Parathyroid adenoma (tissue), 2 donors: ENCODE measurements at regions not wholly inside any gene's neighbourhood (a gene's known extent, or its start where the extent isn't known, plus 50 kb on each side); places are given as distances from the start of the nearest gene placed in this dataset.

ENCODE experiments used
- H2AFZ ChIP-seq: fragments of 300-600 bp; sonication (generic); one replicate; pipeline ENCODE4 v1.7.0; 2017; ENCODE audit warnings: antibody characterized with exemption, mild to moderate bottlenecking
- H3K27ac ChIP-seq: fragments of 300-600 bp; sonication (generic); one replicate; pipeline ENCODE4 v1.7.0; 2017
- H3K27me3 ChIP-seq: fragments of 300-600 bp; sonication (generic); one replicate; pipeline ENCODE4 v1.7.0; 2017; ENCODE audit warnings: low read length; ENCODE audit not compliant: control insufficient read depth, insufficient read depth
- H3K36me3 ChIP-seq: fragments of 300-600 bp; sonication (generic); one replicate; pipeline ENCODE4 v1.7.0; 2017; ENCODE audit warnings: low read length; ENCODE audit not compliant: control insufficient read depth, insufficient read depth
- H3K4me1 ChIP-seq: fragments of 300-600 bp; sonication (generic); one replicate; pipeline ENCODE4 v1.7.0; 2017; ENCODE audit warnings: control low read depth
- H3K4me2 ChIP-seq: fragments of 300-600 bp; sonication (generic); one replicate; pipeline ENCODE4 v1.7.0; 2017; ENCODE audit warnings: low read length
- H3K4me3 ChIP-seq: fragments of 300-600 bp; sonication (generic); one replicate; pipeline ENCODE4 v1.7.0; 2017; ENCODE audit warnings: low read depth, low read length
- H3K79me2 ChIP-seq: fragments of 300-600 bp; sonication (generic); one replicate; pipeline ENCODE4 v1.7.0; 2017; ENCODE audit warnings: control low read depth
- H3K9ac ChIP-seq: fragments of 300-600 bp; sonication (generic); one replicate; pipeline ENCODE4 v1.7.0; 2017; ENCODE audit warnings: mild to moderate bottlenecking
- H3K9me3 ChIP-seq: fragments of 300-600 bp; sonication (generic); one replicate; pipeline ENCODE4 v1.7.0; 2017; ENCODE audit warnings: low read length; ENCODE audit not compliant: control insufficient read depth
- TF ChIP-seq, protein P1 (sequence below): fragments of 300-600 bp; sonication (generic); IDR thresholded peaks from one replicate; pipeline ENCODE4 v1.7.0; 2017; ENCODE audit warnings: antibody characterized with exemption, mild to moderate bottlenecking
- donor health status: primary hyperparathyroidism.

DNA sequence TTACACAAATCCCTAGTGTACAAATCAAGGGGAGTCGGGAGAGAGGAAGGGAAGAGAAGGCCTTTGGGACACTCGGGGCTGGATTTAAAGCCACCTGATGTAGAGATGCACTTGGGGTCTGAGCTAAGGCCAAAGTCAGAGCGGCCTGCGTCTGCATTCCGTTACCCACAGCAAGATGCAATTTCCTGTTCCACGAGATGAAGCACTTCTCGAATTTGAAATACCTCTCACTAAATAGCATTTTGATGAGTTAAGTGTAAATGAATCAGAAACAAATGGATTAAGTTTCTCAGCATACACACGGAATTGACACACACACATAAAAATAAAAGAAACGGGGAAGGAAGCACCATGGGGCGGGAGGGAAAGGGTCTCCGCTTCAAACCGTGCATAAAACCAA lies 386.0 kb downstream of the SOX9 start:
- Histone ChIP-seq H3K27me3 (no peaks in the 10 kb centered on the region), H3K36me3 (no peaks in the 10 kb centered on the region), H3K4me2 (no peak overlapping the region), H3K79me2 (no peaks in the 10 kb centered on the region), H3K27ac (no peak overlapping the region), H3K4me1 (no peaks in the 10 kb centered on the region), H3K9me3 (no peaks in the 10 kb centered on the region), H3K4me3 (no peak overlapping the region), H2AFZ (no peak overlapping the region), H3K9ac (no peak overlapping the region)
- TF ChIP-seq, protein P1, sequence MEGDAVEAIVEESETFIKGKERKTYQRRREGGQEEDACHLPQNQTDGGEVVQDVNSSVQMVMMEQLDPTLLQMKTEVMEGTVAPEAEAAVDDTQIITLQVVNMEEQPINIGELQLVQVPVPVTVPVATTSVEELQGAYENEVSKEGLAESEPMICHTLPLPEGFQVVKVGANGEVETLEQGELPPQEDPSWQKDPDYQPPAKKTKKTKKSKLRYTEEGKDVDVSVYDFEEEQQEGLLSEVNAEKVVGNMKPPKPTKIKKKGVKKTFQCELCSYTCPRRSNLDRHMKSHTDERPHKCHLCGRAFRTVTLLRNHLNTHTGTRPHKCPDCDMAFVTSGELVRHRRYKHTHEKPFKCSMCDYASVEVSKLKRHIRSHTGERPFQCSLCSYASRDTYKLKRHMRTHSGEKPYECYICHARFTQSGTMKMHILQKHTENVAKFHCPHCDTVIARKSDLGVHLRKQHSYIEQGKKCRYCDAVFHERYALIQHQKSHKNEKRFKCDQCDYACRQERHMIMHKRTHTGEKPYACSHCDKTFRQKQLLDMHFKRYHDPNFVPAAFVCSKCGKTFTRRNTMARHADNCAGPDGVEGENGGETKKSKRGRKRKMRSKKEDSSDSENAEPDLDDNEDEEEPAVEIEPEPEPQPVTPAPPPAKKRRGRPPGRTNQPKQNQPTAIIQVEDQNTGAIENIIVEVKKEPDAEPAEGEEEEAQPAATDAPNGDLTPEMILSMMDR, result no peak

DNA sequence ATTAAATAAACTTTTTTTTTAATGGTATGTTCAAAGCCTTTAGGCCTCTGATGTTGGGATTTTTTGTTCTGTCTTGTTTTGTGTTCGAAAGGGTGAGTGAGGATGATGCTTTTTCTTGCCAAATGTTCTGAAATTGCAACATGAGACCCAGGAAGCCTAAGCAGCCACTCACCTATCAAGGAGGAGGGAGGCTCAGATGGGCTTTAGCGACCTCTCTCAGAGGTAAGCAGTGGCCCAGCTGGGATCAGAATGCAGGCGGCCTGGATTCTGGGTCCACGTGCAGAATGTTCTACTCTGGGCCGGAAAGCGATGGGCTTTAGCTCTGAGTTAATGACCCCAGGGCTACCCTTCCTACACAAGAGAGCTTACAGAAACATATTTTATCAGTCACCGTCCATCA lies 386.6 kb downstream of the SOX9 start:
- Histone ChIP-seq H3K27me3 (no peaks in the 10 kb centered on the region), H3K36me3 (no peaks in the 10 kb centered on the region), H3K79me2 (no peaks in the 10 kb centered on the region), H3K4me2 (no peak overlapping the region), H3K4me1 (no peaks in the 10 kb centered on the region), H3K4me3 (no peak overlapping the region), H3K27ac (no peak overlapping the region), H3K9me3 (no peaks in the 10 kb centered on the region), H3K9ac (no peak overlapping the region), H2AFZ (no peak overlapping the region)
- TF ChIP-seq, protein P1, result no peak

DNA sequence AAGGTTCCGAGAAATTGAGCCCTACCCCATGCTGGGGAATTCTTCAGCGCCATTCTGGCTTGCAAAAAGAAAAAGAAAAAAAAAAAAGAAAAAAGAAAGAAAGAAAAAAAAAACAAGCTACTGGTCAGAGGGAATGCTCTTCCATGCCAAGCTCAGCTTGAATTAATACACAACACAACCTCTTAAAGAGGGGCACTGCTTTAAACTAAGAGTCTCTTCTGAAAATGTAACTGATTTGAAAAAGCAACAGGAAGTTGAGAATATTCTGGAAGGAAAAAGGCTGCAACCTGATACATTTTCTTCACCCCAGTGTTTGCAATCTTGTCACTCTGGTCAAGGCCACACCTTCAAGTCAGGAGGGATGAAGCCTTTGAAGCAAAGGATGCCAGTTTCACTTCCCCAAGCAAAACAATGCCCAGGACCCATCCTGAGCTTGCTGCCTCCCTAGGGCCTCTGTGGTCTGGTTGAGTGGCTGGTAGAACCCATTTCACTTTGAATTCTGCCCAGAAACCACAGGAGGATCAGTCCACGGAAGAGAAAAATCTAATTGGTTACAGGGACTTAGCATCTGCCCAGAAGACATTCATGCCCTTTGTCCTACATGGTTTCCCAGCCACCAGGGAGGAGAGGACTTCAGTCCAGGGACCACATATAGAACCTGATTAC lies 389.7 kb downstream of the SOX9 start:
- Histone ChIP-seq H3K4me1 (no peaks in the 10 kb centered on the region), H3K79me2 (no peaks in the 10 kb centered on the region), H3K9me3 (no peaks in the 10 kb centered on the region), H3K9ac (no peak overlapping the region), H3K27ac (no peak overlapping the region), H3K27me3 (no peaks in the 10 kb centered on the region), H3K36me3 (no peaks in the 10 kb centered on the region), H2AFZ (no peak overlapping the region), H3K4me2 (no peak overlapping the region), H3K4me3 (no peak overlapping the region)
- TF ChIP-seq, protein P1, result no peak

- Histone ChIP-seq H2AFZ (no peak overlapping the region), H3K9me3 (no peaks in the 10 kb centered on the region), H3K9ac (no peak overlapping the region), H3K27ac (no peak overlapping the region), H3K4me1 (no peaks in the 10 kb centered on the region), H3K4me3 (no peak overlapping the region), H3K27me3 (no peaks in the 10 kb centered on the region), H3K79me2 (no peaks in the 10 kb centered on the region), H3K36me3 (no peaks in the 10 kb centered on the region), H3K4me2 (no peak overlapping the region)
- TF ChIP-seq, protein P1, result no peak
These were observed 390.4 kb downstream of the SOX9 start for GRCh38 chr17:72511242-72511641.

DNA sequence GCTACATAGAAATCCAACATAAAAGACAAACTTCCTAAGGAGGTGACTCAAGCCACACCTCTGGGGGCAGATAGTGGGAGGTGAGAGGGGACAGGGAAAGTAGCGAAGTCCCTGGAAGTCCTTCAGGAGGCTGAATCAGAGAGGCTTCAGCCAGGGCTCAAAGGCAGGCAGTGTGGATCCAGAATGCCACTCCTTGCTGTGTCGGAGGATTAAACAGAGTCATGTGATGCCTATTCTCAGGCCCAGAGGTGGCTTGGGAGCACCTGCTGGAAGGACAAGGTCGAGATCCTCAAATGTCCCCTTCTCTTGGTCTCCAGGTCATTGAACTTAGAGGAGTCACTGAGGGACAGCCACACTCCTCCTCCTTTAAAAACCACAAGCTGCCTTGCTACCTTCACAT lies 391.1 kb downstream of the SOX9 start:
- no peak overlapping the region for H3K27ac ChIP-seq

More for the DNA sequence above, 391.1 kb downstream of the SOX9 start:
- H2AFZ ChIP-seq, result no peak overlapping the region
- no peaks in the 10 kb centered on the region for H3K27me3 ChIP-seq
- H3K36me3 ChIP-seq, result no peaks in the 10 kb centered on the region
- no peaks in the 10 kb centered on the region for H3K4me1 ChIP-seq
- TF ChIP-seq, protein P1, result no peak
- no peak overlapping the region for H3K4me3 ChIP-seq
- H3K9me3 ChIP-seq, result no peaks in the 10 kb centered on the region
- H3K9ac ChIP-seq, result no peak overlapping the region
- H3K4me2 ChIP-seq, result no peak overlapping the region
- H3K79me2 ChIP-seq, result no peaks in the 10 kb centered on the region
